ENCODE measurements at regions not wholly inside any gene's neighbourhood (a gene's known extent, or its start where the extent isn't known, plus 50 kb on each side); places are given as distances from the start of the nearest gene placed in this dataset.
"Not testable (repeated sequence)": the region's sequence is repeated elsewhere in the genome, so short reads cannot be mapped to it uniquely, and the experiment has no call there.

DNA sequence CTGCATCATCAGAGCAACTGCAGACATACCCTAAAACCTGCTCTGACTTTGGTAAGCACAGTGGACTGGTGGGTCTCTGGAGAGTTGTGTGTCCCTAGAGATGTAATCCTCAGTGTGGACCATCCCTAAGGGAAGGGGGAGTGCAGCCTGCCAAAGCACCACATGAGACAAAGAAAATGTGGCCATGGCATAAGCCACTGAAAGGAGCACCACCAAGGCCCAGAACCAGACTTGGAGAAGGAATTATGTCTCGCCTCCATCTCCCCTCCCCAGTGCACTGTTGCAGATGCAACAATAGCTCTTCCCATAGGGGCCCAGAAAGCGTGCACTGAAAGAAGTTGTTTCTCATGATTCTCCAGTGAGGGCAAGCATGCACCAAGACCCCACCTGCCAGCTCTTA is 69.7 kb upstream of the AGAP9 start:
- H3K4me3 Mint-ChIP-seq; H3K4me1 Mint-ChIP-seq (ENCODE audit: low read depth); H3K9me3 Mint-ChIP-seq; H3K36me3 Mint-ChIP-seq (ENCODE audit: low read depth); H3K27ac Mint-ChIP-seq: not testable (repeated sequence)
- peaks cover 25% of the 10 kb centered on the region for H3K27me3 Mint-ChIP-seq (ENCODE audit: low read depth)

DNA sequence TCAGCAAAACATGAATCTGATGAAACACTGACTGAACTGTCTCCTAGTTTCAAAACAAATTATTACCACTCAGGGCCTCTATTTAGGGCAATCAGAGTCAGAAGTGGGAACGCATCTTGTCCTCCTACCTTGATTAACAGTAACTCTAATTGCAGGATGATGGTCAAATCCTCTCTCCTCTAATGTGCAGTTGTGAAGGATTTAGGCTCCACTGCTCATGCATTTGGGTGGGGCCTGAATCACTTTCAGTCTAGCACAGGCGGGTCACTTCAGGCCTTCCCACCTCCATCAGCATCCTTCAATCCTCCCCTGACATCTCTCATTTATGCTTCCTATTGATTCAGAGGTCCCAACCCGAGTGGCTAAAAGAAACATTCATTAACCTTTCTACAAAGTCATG is 67.5 kb upstream of the AGAP9 start:
- not testable (repeated sequence) for H3K9me3 Mint-ChIP-seq; H3K4me3 Mint-ChIP-seq; H3K36me3 Mint-ChIP-seq (ENCODE audit: low read depth); H3K4me1 Mint-ChIP-seq (ENCODE audit: low read depth); H3K27ac Mint-ChIP-seq
- H3K27me3 Mint-ChIP-seq (ENCODE audit: low read depth), result peaks cover 19% of the 10 kb centered on the region

DNA sequence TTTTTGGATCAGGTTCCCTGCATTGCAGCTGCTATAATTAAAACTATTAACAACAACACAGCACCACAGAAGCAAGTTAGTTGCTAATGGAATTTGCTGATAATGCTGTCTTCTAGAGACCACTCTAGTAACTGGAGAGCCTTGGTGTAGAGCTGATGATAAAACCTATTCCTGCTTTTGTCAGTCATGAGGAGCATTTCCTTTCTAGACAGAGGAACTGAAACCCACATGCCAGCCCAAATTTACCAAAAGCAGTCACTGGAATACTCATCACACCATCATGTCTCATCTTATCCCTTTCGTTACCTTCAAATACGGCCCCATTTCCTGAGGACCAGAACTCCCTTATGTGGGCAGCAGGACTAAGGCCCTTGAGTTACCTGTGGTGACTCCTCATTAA is 67.1 kb upstream of the AGAP9 start:
- H3K4me3 Mint-ChIP-seq, result not testable (repeated sequence)
- peaks cover 19% of the 10 kb centered on the region for H3K27me3 Mint-ChIP-seq (ENCODE audit: low read depth)

DNA sequence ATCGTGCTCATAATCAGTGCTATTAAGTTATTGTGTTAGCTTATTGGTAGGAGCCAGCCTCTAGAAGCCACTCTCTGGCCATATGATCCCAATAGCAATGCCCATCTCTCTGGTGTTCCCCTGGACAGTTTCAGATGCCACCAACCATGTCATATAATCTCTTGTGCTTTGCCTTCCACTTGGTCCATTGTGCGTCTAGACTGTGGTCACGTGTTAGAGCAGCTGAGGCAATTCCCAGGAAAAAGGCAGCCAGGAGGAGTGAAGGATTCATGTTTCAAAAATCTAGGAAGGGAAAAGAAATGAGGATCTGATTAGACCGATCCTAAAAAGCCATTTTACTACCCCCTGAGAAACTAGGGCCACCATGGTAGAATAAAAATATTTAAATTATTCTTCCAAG is 58.6 kb upstream of the AGAP9 start:
- not testable (repeated sequence) for H3K4me3 Mint-ChIP-seq; H3K27me3 Mint-ChIP-seq (ENCODE audit: low read depth); H3K4me1 Mint-ChIP-seq (ENCODE audit: low read depth); H3K27ac Mint-ChIP-seq; H3K36me3 Mint-ChIP-seq (ENCODE audit: low read depth); H3K9me3 Mint-ChIP-seq

More for the DNA sequence above, 67.1 kb upstream of the AGAP9 start:
- H3K27ac Mint-ChIP-seq; H3K9me3 Mint-ChIP-seq; H3K4me1 Mint-ChIP-seq (ENCODE audit: low read depth); H3K36me3 Mint-ChIP-seq (ENCODE audit: low read depth): not testable (repeated sequence)

DNA sequence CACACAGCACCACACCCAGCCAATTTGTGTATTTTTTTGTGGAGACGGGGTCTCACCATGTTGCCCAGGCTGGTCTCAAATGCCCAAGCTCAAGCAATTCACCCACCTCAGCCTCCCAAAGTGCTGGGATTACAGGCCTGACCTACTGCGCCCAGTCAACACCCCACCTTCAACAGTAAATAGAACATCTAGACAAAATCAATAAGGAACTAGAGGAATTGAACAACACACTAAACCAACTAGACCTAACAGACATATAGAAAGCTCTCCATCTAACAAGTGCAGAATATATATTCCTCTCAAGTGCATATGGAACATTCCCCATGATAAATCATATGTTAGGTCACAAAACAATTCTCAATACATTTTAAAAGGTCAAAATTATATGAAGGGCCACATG is 56.6 kb upstream of the AGAP9 start:
- not testable (repeated sequence) for H3K27me3 Mint-ChIP-seq (ENCODE audit: low read depth); H3K9me3 Mint-ChIP-seq; H3K36me3 Mint-ChIP-seq (ENCODE audit: low read depth); H3K4me3 Mint-ChIP-seq; H3K4me1 Mint-ChIP-seq (ENCODE audit: low read depth); H3K27ac Mint-ChIP-seq

DNA sequence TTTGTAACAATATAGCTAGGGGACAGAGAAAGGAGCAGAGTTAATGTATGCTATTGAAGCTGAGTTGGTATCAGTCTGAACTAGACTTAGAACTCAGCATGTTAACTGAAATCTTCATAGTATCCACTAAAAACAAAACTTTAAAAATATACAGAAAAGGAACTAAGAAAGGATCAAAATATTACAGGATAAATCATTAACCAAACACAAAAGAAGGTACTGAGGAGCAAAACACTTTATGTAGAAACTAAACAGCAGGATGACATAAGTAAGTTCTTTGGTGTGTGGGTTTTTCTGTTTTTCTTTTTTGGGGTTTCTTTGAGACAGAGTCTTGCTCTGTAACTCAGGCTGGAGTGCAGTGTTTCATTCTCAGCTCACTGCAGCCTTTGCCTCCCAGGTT is 55.1 kb upstream of the AGAP9 start:
- H3K4me3 Mint-ChIP-seq; H3K4me1 Mint-ChIP-seq (ENCODE audit: low read depth); H3K27me3 Mint-ChIP-seq (ENCODE audit: low read depth); H3K36me3 Mint-ChIP-seq (ENCODE audit: low read depth); H3K9me3 Mint-ChIP-seq; H3K27ac Mint-ChIP-seq: not testable (repeated sequence)

Measured in T-helper 1 cell treated with Interleukin-12 subunit alpha and Interleukin-12 subunit beta and Interleukin-4 antibody, amounts not matched to agents 30 μg/mL and 1 μg/mL, for 36 hours (primary cell).